K562 (cell line): ENCODE measurements at regions not wholly inside any gene's neighbourhood (a gene's known extent, or its start where the extent isn't known, plus 50 kb on each side); places are given as distances from the start of the nearest gene placed in this dataset.

Source experiments
- ATAC-seq: fragments of 200-7000 bp; cut with Tn5 transposase; 3 replicates; pipeline ENCODE4 v1.9.1; 2020; ENCODE audit warnings: moderate library complexity
- BruUV-seq: library from RNA; stranded (reverse); fragments of 400-500 nt; replicated peaks from 2 replicates; lab custom pipeline; 2021; lab: Mats Ljungman, UMichigan
- CTCF ChIA-PET: fragments of 300-600 bp; formaldehyde crosslinking; extraction: SDS; loops from one replicate; lab custom pipeline; 2021; ENCODE audit warnings: low intra/inter-chr PET ratio; lab: Yijun Ruan, JAX
- POLR2A ChIA-PET: fragments of 300-600, 350-650 bp; sonication (Branson Sonifier 250); formaldehyde crosslinking; extraction: SDS; loops from one replicate; lab custom pipeline; 2021; ENCODE audit warnings: antibody characterized with exemption, inconsistent platforms; lab: Yijun Ruan, JAX
- DNase-seq, 4 experiments: peaks; one replicate each; pipeline versions ENCODE4 v3.0.0 to v3.0.0-alpha.2; 2011 to 2018; ENCODE audit warnings: low spot score in 3 of 4, mixed read lengths in 3 of 4; ENCODE audit errors: extremely low read depth in 1 of 4
- FAIRE-seq: peaks from 2 replicates; lab custom pipeline; 2011; peaks lifted over from hg19 to GRCh38; lab: Jason Lieb, UNC
- H2AFZ ChIP-seq: 2 replicates; pipeline ENCODE4 v1.6.0; 2011; ENCODE audit warnings: low read depth, low read length, control low read depth, inconsistent platforms
- H3K27ac ChIP-seq: fragments of 200-600 bp; 3 replicates; pipeline ENCODE4 v1.8.0; 2011; ENCODE audit warnings: low read depth, mild to moderate bottlenecking, control low read depth, inconsistent platforms, low read length, moderate library complexity, mixed read lengths; ENCODE audit errors: extremely low read depth
- H3K27me3 ChIP-seq, 2 experiments: fragments of 300-600 bp in 1 of 2; 2 replicates in 1 of 2; 3 replicates in 1 of 2; pipeline versions ENCODE4 v1.6.0 to v1.8.0; 2011; ENCODE audit warnings: inconsistent platforms in 2 of 2, low read length in 2 of 2, mild to moderate bottlenecking in 1 of 2, mixed read lengths in 1 of 2, moderate library complexity in 1 of 2; ENCODE audit not compliant: control insufficient read depth in 2 of 2, insufficient read depth in 2 of 2
- H3K36me3 ChIP-seq: fragments of 300-600 bp; 3 replicates; pipeline ENCODE4 v1.8.0; 2011; ENCODE audit warnings: mild to moderate bottlenecking, low read length, inconsistent platforms; ENCODE audit not compliant: control insufficient read depth, insufficient read depth
- H3K4me1 ChIP-seq, 2 experiments: fragments of 200-600 bp in 1 of 2; replicated peaks in 1 of 2; 2 replicates in 1 of 2; 3 replicates in 1 of 2; pipeline versions ENCODE4 v1.5.1 to v1.8.0; 2011; ENCODE audit warnings: inconsistent platforms in 2 of 2, low read length in 2 of 2, mild to moderate bottlenecking in 1 of 2, mixed read lengths in 1 of 2, moderate library complexity in 1 of 2; ENCODE audit not compliant: control insufficient read depth in 2 of 2, insufficient read depth in 2 of 2
- H3K4me2 ChIP-seq: 2 replicates; pipeline ENCODE4 v1.6.1; 2011; ENCODE audit warnings: low read length, control low read depth, inconsistent platforms, mixed read lengths; ENCODE audit not compliant: insufficient read depth
- H3K4me3 ChIP-seq: fragments of 200-600 bp; sonication (generic), shearing (Covaris generic); 2 replicates; pipeline ENCODE4 v1.5.1; 2016; ENCODE audit warnings: control low read depth, inconsistent platforms
- H3K79me2 ChIP-seq: fragments of 200-600 bp; 3 replicates; pipeline ENCODE4 v1.8.0; 2011; ENCODE audit warnings: low read length, inconsistent platforms; ENCODE audit not compliant: control insufficient read depth, insufficient read depth
- H3K9ac ChIP-seq, 2 experiments: 2 replicates each; pipeline versions ENCODE4 v1.6.0 to v1.6.1; 2011; ENCODE audit warnings: low read depth in 2 of 2, low read length in 2 of 2, control low read depth in 1 of 2, inconsistent platforms in 1 of 2, mild to moderate bottlenecking in 1 of 2, mixed read lengths in 1 of 2; ENCODE audit not compliant: insufficient read depth in 1 of 2
- H3K9me1 ChIP-seq: one replicate; pipeline ENCODE4 v1.6.0; 2011; ENCODE audit warnings: inconsistent platforms, mild to moderate bottlenecking, low read length, moderate library complexity; ENCODE audit not compliant: control insufficient read depth, insufficient read depth
- H3K9me3 ChIP-seq: replicated peaks from 2 replicates; pipeline ENCODE4 v1.5.1; 2011; ENCODE audit warnings: low read depth, low read length, inconsistent platforms; ENCODE audit not compliant: control insufficient read depth, insufficient read depth
- H4K20me1 ChIP-seq: replicated peaks from 2 replicates; pipeline ENCODE4 v1.6.1; 2011; ENCODE audit warnings: low read length, inconsistent platforms, mixed read lengths; ENCODE audit not compliant: control insufficient read depth, insufficient read depth
- ATF7 ChIP-seq: fragments of 450-650 bp; IDR thresholded peaks from 2 replicates; pipeline ENCODE4 v1.7.1; 2014; ENCODE audit warnings: mild to moderate bottlenecking, moderate library complexity
- IRF9 ChIP-seq: fragments of 450-650 bp; IDR thresholded peaks from 2 replicates; pipeline ENCODE4 v1.6.1; 2016; ENCODE audit warnings: missing biosample characterization, missing genetic modification characterization
- POLR3G ChIP-seq: IDR thresholded peaks from 2 replicates; pipeline ENCODE4 v1.6.1; 2011; ENCODE audit not compliant: insufficient read length, insufficient replicate concordance; ENCODE audit errors: extremely low read depth
- PTRF ChIP-seq: fragments of 450-650 bp; IDR thresholded peaks from 2 replicates; pipeline ENCODE4 v1.6.1; 2016; ENCODE audit warnings: mild to moderate bottlenecking, missing genetic modification characterization, missing compliant biosample characterization
- REST ChIP-seq, 2 experiments: fragments of 450-650 bp; formaldehyde crosslinking in 1 of 2; IDR thresholded peaks; 2 replicates each; pipeline versions ENCODE4 v1.4.0 to v1.6.1; 2014 to 2020; ENCODE audit warnings: mild to moderate bottlenecking in 2 of 2, borderline replicate concordance in 1 of 2, low read depth in 1 of 2
- SFPQ ChIP-seq: fragments of 200-400 bp; formaldehyde crosslinking; IDR thresholded peaks from 2 replicates; pipeline ENCODE4 v1.6.1; 2017; ENCODE audit warnings: mild to moderate bottlenecking, low read depth, low read length, moderate library complexity
- SP1 ChIP-seq: sonication (generic); formaldehyde crosslinking; IDR thresholded peaks from 2 replicates; pipeline ENCODE4 v1.8.1; 2022; ENCODE audit warnings: mild to moderate bottlenecking, missing genetic modification reagents
- TAF15 ChIP-seq: fragments of 200-400 bp; formaldehyde crosslinking; IDR thresholded peaks from 2 replicates; pipeline ENCODE4 v1.6.1; 2017; ENCODE audit warnings: mild to moderate bottlenecking, low read depth, low read length, moderate library complexity
- TRIM25 ChIP-seq: fragments of 450-650 bp; IDR thresholded peaks from 2 replicates; pipeline ENCODE4 v1.7.0; 2016; ENCODE audit warnings: borderline replicate concordance
- ZNF134 ChIP-seq: fragments of 250-450 bp; sonication (Bioruptor Pico); conservative IDR thresholded peaks from 2 replicates; pipeline ENCODE4 v1.4.0; 2020
- WGBS: fragments of 100-300 bp; shearing (Covaris generic); methylation state at CpG from one replicate; pipeline ENCODE4 v1.1.6; 2016; ENCODE audit warnings: low coverage, mixed read lengths; ENCODE audit not compliant: insufficient coverage; ENCODE audit errors: missing lambda C conversion rate; 5-methylcytosine and 5-hydroxymethylcytosine counted together
- in situ Hi-C: fragments of 300-500 bp; cut with MboI; formaldehyde crosslinking; loops from 4 replicates; pipeline ENCODE4 v1.15.0; 2018; ENCODE audit warnings: inconsistent platforms, mixed read lengths
- intact Hi-C: fragments of 100-400 bp; cut with micrococcal nuclease; formaldehyde crosslinking; loops from 2 replicates; pipeline ENCODE4 v1.14.2; 2022

- H3K9ac ChIP-seq = no peak overlapping the region
- intact Hi-C loops = no loop called here
- WGBS = 6% methylated on average over 2 of the region's 2 CpGs
- no peaks in the 10 kb centered on the region for H3K79me2 ChIP-seq
- no peaks in the 10 kb centered on the region for H4K20me1 ChIP-seq
- no peak overlapping the region for H2AFZ ChIP-seq
- ChIA-PET POLR2A (no interaction called here), CTCF (no interaction called here)
- no TSS peak for BruUV-seq
- ATAC-seq (no peak), DNase-seq (no peak), FAIRE-seq (no peak)
- H3K4me1 ChIP-seq = no peaks in the 10 kb centered on the region
- H3K4me2 ChIP-seq = no peak overlapping the region
- in situ Hi-C loops = no loop called here
- no peaks in the 10 kb centered on the region for H3K27me3 ChIP-seq
- H3K4me3 ChIP-seq = no peak overlapping the region
- H3K9me1 ChIP-seq = no peaks in the 10 kb centered on the region
- no peak overlapping the region for H3K27ac ChIP-seq
- no peaks in the 10 kb centered on the region for H3K36me3 ChIP-seq
- no peaks in the 10 kb centered on the region for H3K9me3 ChIP-seq
- no peak for TF ChIP-seq IRF9
- TF ChIP-seq TAF15 = no peak
- no peak for TF ChIP-seq REST (IDR thresholded peaks at IDR 0.05; ENCODE audit: borderline replicate concordance)
- no peak for TF ChIP-seq REST (CRISPR knock-in tag; IDR thresholded peaks at IDR 0.05; ENCODE audit: low read depth)
- no peak for TF ChIP-seq ZNF134 (CRISPR knock-in tag)
- no peak for TF ChIP-seq SP1
- no peak for TF ChIP-seq POLR3G
- TF ChIP-seq TRIM25 = no peak
- no peak for TF ChIP-seq SFPQ
- TF ChIP-seq ATF7 = no peak
- no peak for TF ChIP-seq PTRF (tag)
Measured at GRCh38 chr5:107295914-107296313, 374.8 kb downstream of the EFNA5 start.
